Hepatocyte (in vitro differentiated cells): ENCODE measurements at regions not wholly inside any gene's neighbourhood (a gene's known extent, or its start where the extent isn't known, plus 50 kb on each side); places are given as distances from the start of the nearest gene placed in this dataset.

Source experiments
- DNase-seq: peaks from one replicate; pipeline ENCODE4 v3.0.0-alpha.2; 2016; ENCODE audit warnings: low spot score
- H2AFZ ChIP-seq: fragments of 200-600 bp; sonication (generic); 2 replicates; pipeline ENCODE4 v1.6.0; 2016; ENCODE audit warnings: antibody characterized with exemption, mild to moderate bottlenecking
- H3K27ac ChIP-seq: fragments of 200-600 bp; sonication (generic); 2 replicates; pipeline ENCODE4 v1.5.1; 2016; ENCODE audit warnings: mild to moderate bottlenecking
- H3K27me3 ChIP-seq: fragments of 200-600 bp; sonication (generic); 2 replicates; pipeline ENCODE4 v1.6.1; 2016
- H3K36me3 ChIP-seq: fragments of 200-600 bp; sonication (generic); replicated peaks from 2 replicates; pipeline ENCODE4 v1.5.1; 2016; ENCODE audit warnings: low read depth; ENCODE audit not compliant: insufficient read depth
- H3K4me1 ChIP-seq: fragments of 200-600 bp; sonication (generic); 2 replicates; pipeline ENCODE4 v1.5.1; 2016; ENCODE audit warnings: mild to moderate bottlenecking, moderate library complexity; ENCODE audit not compliant: insufficient read depth
- H3K4me2 ChIP-seq: fragments of 200-600 bp; sonication (generic); 2 replicates; pipeline ENCODE4 v1.6.0; 2016
- H3K4me3 ChIP-seq: fragments of 200-600 bp; sonication (generic); 2 replicates; pipeline ENCODE4 v1.5.1; 2016; ENCODE audit warnings: mild to moderate bottlenecking
- H3K79me2 ChIP-seq: fragments of 200-600 bp; sonication (generic); 2 replicates; pipeline ENCODE4 v1.6.0; 2017; ENCODE audit warnings: mild to moderate bottlenecking
- H3K9me2 ChIP-seq: fragments of 200-600 bp; sonication (generic); replicated peaks from 2 replicates; pipeline ENCODE4 v1.6.0; 2017; ENCODE audit warnings: mild to moderate bottlenecking; ENCODE audit not compliant: insufficient read depth
- H3K9me3 ChIP-seq: fragments of 200-600 bp; sonication (generic); 2 replicates; pipeline ENCODE4 v1.5.1; 2016; ENCODE audit warnings: low read depth, mild to moderate bottlenecking
- H4K20me1 ChIP-seq: fragments of 200-600 bp; sonication (generic); 2 replicates; pipeline ENCODE4 v1.6.0; 2016; ENCODE audit warnings: mild to moderate bottlenecking; ENCODE audit not compliant: insufficient read depth, poor library complexity, severe bottlenecking
- CTCF ChIP-seq: fragments of 200-600 bp; sonication (generic); IDR thresholded peaks from 2 replicates; pipeline ENCODE4 v1.5.1; 2016; ENCODE audit warnings: antibody characterized with exemption, mild to moderate bottlenecking; ENCODE audit not compliant: poor library complexity
- EZH2 ChIP-seq: fragments of 200-600 bp; sonication (generic); IDR thresholded peaks from 2 replicates; pipeline ENCODE4 v1.6.1; 2016; ENCODE audit warnings: antibody characterized with exemption, mild to moderate bottlenecking, borderline replicate concordance
- EZH2phosphoT487 ChIP-seq: fragments of 200-600 bp; sonication (generic); IDR thresholded peaks from one replicate; pipeline ENCODE4 v1.6.1; 2018; ENCODE audit warnings: antibody characterized with exemption, mild to moderate bottlenecking, low read depth, moderate library complexity; ENCODE audit not compliant: unreplicated experiment, severe bottlenecking
- WGBS: methylation state at CpG from one replicate; pipeline ENCODE4 v1.1.6; 2016; ENCODE audit warnings: low lambda C conversion rate; ENCODE audit errors: missing lambda C conversion rate; 5-methylcytosine and 5-hydroxymethylcytosine counted together

GRCh38 chr2:64913357-64913869, 75.8 kb upstream of the SLC1A4 start:
- DNase-seq = peak; percentile 68
- Histone ChIP-seq H3K36me3 (no peaks in the 10 kb centered on the region), H3K27ac (no peak overlapping the region), H3K27me3 (no peaks in the 10 kb centered on the region), H3K4me1 (no peaks in the 10 kb centered on the region), H3K9me2 (no peaks in the 10 kb centered on the region), H4K20me1 (no peaks in the 10 kb centered on the region), H3K4me3 (no peak overlapping the region), H3K4me2 (no peak overlapping the region), H3K9me3 (no peaks in the 10 kb centered on the region), H2AFZ (no peak overlapping the region), H3K79me2 (no peaks in the 10 kb centered on the region)
- WGBS = 49% methylated on average over 5 of the region's 5 CpGs
- no peak for TF ChIP-seq EZH2phosphoT487
- TF ChIP-seq CTCF = peak; percentile 50

GRCh38 chr2:64914247-64914646, 75.0 kb upstream of the SLC1A4 start:
- no peaks in the 10 kb centered on the region for H3K27me3 ChIP-seq
- H3K27ac ChIP-seq = no peak overlapping the region
- no peaks in the 10 kb centered on the region for H3K9me2 ChIP-seq
- no peak overlapping the region for H2AFZ ChIP-seq
- 83% methylated on average over 9 of the region's 9 CpGs for WGBS
- no peak for TF ChIP-seq EZH2
- TF ChIP-seq CTCF = no peak
- TF ChIP-seq EZH2phosphoT487 = no peak
- no peak for DNase-seq
- H3K36me3 ChIP-seq = no peaks in the 10 kb centered on the region
- no peaks in the 10 kb centered on the region for H4K20me1 ChIP-seq
- H3K4me3 ChIP-seq = no peak overlapping the region
- no peaks in the 10 kb centered on the region for H3K79me2 ChIP-seq
- no peak overlapping the region for H3K4me2 ChIP-seq
- H3K9me3 ChIP-seq = no peaks in the 10 kb centered on the region
- no peaks in the 10 kb centered on the region for H3K4me1 ChIP-seq

GRCh38 chr2:64914735-64915509, 74.3 kb upstream of the SLC1A4 start:
- H3K27me3 ChIP-seq = no peaks in the 10 kb centered on the region
- no peak overlapping the region for H3K4me3 ChIP-seq
- no peaks in the 10 kb centered on the region for H3K9me2 ChIP-seq
- no peaks in the 10 kb centered on the region for H3K9me3 ChIP-seq
- 64% methylated on average over 7 of the region's 7 CpGs for WGBS
- no peak overlapping the region for H3K27ac ChIP-seq
- TF ChIP-seq CTCF (no peak), EZH2phosphoT487 (no peak), EZH2 (no peak)
- no peak overlapping the region for H2AFZ ChIP-seq
- no peak overlapping the region for H3K4me2 ChIP-seq
- no peaks in the 10 kb centered on the region for H3K79me2 ChIP-seq
- H4K20me1 ChIP-seq = no peaks in the 10 kb centered on the region
- DNase-seq = peak; percentile 41
- no peaks in the 10 kb centered on the region for H3K36me3 ChIP-seq
- H3K4me1 ChIP-seq = no peaks in the 10 kb centered on the region
